ENCODE measurements at regions not wholly inside any gene's neighbourhood (a gene's known extent, or its start where the extent isn't known, plus 50 kb on each side); places are given as distances from the start of the nearest gene placed in this dataset.

- TF ChIP-seq CTCF (optimal IDR thresholded peaks at IDR 0.05 in 1 of 3, IDR thresholded peaks at IDR 0.05 in 1 of 3, conservative IDR thresholded peaks at IDR 0.05 in 1 of 3; ENCODE audit: extremely low read depth in 1 of 3, insufficient read depth in 2 of 3, low read length in 3 of 3) = no peak
- TF ChIP-seq EZH2 (IDR thresholded peaks at IDR 0.05; ENCODE audit: low read length) = no peak
These were observed 139.3 kb upstream of the FBXO11 start for GRCh38 chr2:48045613-48046012.
